ENCODE measurements at regions not wholly inside any gene's neighbourhood (a gene's known extent, or its start where the extent isn't known, plus 50 kb on each side); places are given as distances from the start of the nearest gene placed in this dataset.

GRCh38 chr16:59859676-59860402 is 1125.7 kb upstream of the GOT2 start:
- no peak for TF ChIP-seq POLR2AphosphoS5 (IDR thresholded peaks at IDR 0.05)
- TF ChIP-seq, protein P1, sequence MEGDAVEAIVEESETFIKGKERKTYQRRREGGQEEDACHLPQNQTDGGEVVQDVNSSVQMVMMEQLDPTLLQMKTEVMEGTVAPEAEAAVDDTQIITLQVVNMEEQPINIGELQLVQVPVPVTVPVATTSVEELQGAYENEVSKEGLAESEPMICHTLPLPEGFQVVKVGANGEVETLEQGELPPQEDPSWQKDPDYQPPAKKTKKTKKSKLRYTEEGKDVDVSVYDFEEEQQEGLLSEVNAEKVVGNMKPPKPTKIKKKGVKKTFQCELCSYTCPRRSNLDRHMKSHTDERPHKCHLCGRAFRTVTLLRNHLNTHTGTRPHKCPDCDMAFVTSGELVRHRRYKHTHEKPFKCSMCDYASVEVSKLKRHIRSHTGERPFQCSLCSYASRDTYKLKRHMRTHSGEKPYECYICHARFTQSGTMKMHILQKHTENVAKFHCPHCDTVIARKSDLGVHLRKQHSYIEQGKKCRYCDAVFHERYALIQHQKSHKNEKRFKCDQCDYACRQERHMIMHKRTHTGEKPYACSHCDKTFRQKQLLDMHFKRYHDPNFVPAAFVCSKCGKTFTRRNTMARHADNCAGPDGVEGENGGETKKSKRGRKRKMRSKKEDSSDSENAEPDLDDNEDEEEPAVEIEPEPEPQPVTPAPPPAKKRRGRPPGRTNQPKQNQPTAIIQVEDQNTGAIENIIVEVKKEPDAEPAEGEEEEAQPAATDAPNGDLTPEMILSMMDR (IDR thresholded peaks at IDR 0.05) = no peak

Data from prostate gland (tissue), 2 donors.